ENCODE measurements at regions not wholly inside any gene's neighbourhood (a gene's known extent, or its start where the extent isn't known, plus 50 kb on each side); places are given as distances from the start of the nearest gene placed in this dataset.
"Not testable (repeated sequence)": the region's sequence is repeated elsewhere in the genome, so short reads cannot be mapped to it uniquely, and the experiment has no call there.

DNA sequence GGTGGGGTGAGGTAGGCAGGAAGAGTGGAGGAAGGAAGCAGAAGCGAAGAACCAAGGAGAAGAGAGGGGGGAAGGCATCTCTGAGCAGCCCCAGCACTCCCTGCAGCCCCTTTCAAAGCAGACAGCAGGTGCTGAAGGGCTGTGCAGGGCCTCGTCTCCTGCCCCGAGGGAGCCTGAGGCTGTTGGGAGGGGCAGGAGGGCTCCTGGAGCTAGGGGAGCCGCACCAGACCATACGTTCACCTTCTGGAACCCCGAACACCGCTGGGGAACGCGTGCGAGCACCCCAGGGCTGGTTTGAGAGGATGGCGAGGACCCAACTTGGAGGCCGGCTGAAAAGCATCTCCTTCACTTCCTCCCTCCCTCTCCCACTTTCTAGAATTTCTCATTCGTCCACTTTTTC, 259.8 kb downstream of the FAM43A start:
- no peak for DNase-seq (ENCODE audit: low read depth in 2 of 2)

DNA sequence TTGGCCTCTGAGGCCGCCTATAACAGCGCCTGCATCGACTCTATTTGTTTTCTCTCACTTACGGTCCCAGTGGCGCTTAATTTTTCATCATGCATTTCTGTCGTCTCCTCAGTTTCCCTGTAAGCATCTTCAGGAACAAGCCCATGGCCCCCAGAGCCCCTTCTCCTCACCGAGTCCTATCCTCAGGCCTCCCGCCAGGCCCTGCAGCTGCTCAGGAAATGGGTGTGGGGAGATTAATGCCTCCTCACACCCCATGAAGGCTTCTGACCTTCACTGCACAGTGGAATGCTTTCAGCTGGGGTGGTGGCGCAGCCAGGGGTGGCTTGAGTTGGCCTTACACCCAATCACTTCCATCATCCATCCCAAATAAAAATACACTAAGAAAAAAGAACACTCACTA, 260.4 kb downstream of the FAM43A start:
- DNase-seq (ENCODE audit: low read depth in 2 of 2): no peak

DNA sequence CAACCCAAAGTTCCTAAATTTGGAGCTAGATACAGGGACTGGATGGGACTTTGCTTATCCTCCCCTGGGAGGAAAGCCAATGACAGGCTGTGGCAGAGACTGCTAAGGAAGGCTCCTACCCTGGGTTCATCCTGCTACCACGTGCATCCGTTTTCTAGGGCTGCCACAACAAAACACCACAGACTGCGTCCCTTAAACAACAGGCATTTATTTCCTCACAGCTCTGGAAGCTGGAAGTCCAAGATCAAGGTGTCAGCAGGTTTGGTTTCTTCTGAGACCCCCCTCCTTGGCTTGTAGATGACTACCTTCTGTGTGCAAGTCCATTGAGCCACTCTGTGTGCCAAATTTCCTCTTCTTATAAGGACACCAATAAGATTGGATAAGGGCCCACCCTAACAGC, 263.9 kb downstream of the FAM43A start:
- DNase-seq (ENCODE audit: low read depth in 2 of 2): no peak

DNA sequence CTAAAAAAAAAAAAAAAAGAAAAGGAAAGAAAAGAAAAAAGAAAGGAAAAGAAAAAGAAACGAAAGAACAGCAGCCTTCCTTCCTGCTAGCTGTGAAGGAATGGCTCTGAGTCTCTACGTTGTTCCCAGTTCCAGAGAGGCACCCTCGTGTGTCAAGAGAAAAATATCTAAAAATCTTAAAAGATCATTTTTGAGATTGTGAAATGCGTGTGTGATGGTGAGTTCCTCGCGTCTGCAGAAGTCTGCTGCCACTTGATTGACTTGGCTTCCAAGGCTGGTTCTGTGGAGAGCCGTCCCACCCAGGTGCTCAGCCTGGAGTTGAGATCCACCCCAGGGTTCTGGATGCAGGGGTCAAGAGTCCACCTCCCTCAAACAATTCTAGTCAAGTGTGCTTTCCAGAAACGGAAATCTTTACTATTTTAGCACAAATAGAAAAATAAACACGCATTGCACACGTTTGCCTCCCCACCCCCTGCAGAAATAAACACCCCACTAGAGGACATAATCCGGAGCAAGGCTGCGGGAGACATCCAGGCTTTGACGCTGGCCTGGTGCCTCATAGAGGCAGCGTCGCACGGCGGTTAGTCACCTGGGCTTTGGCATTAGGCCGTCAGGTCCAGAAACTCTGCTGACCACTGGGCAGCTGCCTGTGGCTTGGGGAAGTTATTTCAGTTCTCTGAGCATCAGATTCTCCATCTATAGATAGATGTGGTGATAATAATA, 265.4 kb downstream of the FAM43A start:
- no peak for DNase-seq (ENCODE audit: low read depth in 2 of 2)

DNA sequence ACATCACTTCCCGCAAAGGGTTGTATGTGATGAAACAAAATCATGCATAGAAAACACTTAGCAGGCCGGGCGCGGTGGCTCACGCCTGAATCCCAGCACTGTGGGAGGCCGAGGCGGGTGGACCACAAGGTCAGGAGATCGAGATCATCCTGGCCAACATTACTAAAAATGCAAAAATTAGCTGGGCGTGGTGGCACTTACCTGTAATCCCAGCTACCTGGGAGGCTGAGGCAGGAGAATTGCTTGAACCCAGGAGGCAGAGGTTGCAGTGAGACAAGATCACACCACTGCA, 265.9 kb downstream of the FAM43A start:
- not testable (repeated sequence) for DNase-seq (ENCODE audit: low read depth in 2 of 2)

DNA sequence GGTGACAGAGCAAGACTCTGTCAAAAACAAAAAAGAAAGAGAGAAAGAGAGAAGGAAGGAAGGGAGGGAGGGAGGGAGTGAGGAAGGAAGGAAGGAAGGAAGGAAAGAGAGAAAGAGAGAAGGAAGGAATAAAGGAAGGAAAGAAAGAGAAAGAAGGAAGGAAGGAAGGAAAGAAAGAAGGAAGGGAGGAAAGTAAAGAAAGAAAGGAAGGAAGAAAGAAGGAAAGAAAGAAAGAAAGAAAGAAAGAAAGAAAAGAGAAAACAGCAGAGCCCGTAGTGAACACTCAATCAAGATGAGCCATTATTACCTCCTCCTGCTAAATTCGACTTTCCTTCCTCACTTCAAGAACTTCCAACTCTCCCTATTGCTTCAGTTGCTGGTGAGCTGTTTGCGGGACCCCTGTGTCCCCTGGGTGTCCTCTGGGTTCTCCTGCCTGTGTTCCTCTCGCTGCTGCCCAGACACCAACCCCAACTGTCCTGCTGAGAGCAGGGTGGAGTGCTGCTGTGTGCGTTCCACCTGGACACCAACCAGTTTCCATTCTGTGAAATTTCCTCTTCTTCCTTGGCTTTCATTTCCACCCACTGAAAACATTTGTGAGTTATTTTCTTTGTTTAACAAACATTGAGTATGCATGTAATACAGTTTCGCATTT, 266.4 kb downstream of the FAM43A start:
- DNase-seq (ENCODE audit: low read depth in 2 of 2): no peak

DNA sequence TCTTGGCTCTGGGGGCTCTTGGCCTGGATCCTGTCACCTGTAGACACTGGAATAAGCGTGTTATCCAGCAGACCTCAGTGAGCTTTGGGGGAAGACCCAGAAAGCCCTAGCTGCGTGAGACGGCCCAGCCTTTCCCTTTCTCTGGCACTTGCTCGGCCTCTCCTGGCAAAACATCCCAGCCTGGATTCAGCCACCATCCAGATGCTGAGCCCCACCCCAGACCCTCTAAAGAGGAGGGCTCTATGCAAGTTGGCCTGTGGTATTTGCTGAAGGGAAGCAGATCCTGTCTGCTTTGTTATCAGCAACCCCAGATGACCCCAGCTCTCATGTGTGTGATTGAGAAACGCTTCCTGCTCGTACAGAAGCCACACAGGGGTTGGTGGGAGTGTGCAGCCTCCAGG, 267.2 kb downstream of the FAM43A start:
- no peak for DNase-seq (ENCODE audit: low read depth in 2 of 2)

DNA sequence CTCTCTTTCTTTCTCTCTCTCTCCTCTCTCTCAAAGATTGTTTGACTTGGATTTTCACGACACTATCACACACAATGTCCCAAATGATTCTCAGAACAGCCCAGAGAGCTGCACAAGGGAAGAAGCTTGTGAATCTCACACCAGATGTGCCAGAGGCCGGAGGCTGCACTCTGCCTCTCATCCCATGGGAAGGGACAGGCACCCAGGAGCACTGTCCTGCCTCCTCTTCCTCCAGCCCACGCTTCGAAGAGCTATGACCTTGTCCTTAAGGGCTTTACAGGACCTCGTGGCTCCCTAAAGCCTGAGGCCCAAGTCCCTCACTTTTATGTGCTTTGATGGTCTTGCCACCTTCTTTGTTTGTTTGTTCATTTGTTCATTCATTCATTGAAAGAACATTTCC, 267.6 kb downstream of the FAM43A start:
- no peak for DNase-seq (ENCODE audit: low read depth in 2 of 2)

DNA sequence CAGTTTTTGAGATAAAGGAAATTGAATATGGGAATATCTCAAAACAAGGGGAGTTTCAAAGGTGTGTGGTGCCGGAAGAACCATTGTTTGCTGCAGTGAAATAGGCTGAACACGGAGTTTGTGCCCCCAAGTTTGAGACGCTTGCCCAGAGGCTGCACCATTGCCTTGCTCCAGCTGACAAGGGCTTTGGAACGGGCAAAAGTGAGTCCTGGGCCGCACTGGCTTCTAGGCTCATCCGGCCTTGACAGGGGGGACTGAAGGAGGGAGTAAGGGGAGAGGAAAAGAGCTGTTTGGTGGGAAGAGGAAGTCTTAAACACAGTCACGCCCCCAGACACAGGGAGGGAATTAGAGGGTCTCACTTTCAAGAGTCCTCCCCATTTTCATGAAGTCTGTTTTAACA, 269.9 kb downstream of the FAM43A start:
- no peak for DNase-seq (ENCODE audit: low read depth in 2 of 2)

DNA sequence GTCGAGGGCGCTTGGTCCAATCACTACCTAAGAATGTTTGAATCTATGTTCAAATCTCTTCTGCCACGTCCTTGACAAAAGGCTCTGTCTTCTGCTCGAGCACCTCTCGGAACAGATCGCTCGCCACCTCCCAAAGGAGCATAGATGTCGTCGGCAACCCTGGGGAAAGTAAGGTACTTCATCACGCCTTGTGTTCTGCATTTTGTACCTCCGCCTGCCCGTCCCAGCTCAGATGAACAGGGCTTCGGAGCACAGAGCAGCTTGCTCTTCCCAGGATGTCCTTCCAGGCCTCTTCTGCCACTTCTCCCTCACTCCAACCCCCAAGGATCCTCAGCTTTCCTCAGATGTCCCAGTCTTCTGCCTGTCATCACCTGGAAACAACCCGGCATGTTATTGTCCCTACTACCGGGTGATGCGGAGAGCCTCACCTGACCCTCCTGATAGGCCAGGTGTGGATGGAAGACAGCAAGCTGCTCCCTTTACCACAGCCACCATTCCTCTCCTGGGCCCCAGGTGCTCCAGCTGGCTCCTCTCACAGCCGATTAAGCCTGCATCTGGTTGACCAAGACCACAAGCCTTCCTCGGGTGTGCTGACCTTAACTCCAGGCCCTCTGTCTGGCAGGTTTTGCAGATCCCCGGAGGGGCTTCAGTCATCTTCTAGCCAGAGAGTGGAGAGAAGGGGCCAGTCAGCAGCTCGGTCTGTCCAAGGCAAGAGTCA, 270.5 kb downstream of the FAM43A start:
- no peak for DNase-seq (ENCODE audit: low read depth in 2 of 2)

DNA sequence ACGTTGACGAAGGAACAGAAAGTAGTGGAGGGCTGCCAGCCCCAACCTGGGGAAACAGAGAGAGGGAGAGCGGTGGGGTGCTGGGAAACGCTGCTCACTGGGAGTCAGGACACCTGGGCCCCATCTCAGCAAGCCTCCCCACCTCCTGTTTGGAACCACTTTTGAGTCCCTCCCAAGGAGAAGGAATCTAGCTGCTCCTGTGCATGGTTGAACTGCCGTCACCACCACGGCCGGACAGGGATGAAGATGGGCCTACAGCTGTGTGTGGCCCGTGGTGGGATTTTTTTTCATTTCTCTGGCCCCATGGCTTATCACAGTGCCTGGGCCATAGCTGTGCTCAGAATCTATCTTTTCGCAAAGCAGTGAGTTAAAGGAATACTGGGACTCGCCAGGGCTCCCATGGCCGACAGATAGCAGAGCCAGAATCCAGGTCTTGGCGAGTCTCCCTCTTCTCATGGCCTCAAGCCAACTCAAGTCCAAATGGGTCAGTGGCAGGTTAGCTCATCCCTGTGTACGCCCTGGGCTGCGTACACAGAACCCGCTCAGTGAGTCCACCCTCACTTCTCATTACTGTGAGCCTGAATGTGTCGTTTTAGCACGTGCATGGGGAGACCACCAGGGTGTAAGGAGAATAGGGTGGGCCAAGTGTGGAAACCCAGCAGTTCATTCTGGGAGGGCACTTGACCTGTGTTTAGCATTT, 271.2 kb downstream of the FAM43A start:
- DNase-seq (ENCODE audit: low read depth in 2 of 2): no peak

DNA sequence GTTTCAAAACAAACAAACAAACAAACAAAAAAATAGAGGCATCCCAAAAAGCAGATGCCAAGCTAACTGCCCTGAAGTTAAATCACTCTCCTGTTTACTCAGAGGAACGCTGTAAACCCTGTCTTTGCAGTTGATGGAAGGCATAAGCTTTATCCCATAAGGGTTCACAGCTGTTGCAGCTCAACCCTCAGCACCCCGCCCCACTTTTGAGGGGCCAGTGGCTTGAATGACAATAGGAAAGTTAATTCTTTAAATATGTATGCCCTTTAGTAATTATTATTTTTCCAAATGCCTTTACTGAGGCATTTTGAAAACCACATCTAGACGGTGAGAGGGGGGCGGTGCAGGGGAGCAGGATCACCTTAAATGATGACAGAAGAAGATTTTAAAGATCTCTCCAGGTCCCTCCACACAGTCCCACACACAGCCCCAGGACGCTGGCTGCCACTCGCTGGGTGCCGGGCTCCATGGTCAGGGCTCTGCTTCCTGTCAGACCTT, 272.1 kb downstream of the FAM43A start:
- DNase-seq (ENCODE audit: low read depth in 2 of 2): no peak

DNA sequence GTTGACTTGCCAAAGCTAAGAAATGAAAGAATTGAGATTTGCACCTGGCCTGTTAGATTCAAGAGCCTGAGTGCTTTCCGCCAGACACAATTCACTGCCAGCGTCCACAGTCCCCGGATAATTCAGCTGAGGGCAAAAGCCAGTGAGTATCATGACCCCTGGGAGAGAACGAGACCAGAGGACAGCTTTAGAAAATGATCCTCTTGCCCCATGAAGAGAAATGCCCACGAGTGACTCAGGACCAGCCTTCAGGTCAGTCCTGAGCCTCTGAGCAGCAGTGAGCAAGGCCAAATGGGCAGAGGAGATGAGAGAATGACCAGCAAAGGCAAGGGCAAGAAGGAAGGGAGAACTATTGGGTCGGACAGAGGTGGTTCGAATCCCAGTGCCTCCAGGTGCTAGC, 273.5 kb downstream of the FAM43A start:
- no peak for DNase-seq (ENCODE audit: low read depth in 2 of 2)

DNA sequence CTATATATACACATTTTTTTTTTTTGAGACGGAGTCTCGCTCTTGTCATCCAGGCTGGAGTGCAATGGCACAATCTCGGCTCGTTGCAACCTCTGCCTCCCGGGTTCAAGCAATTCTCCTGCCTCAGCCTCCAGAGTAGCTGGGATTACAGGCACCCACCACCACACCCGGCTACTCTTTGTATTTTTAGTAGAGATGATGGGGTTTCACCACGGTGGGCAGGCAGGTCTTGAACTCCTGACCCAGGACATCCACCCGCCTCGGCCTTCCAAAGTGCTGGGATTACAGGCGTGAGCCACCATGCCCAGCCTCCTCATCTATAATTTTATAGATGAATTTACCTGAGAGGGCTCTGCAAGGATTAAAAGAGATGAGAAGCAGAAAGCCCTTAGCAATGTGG, 274.0 kb downstream of the FAM43A start:
- not testable (repeated sequence) for DNase-seq (ENCODE audit: low read depth in 2 of 2)

DNA sequence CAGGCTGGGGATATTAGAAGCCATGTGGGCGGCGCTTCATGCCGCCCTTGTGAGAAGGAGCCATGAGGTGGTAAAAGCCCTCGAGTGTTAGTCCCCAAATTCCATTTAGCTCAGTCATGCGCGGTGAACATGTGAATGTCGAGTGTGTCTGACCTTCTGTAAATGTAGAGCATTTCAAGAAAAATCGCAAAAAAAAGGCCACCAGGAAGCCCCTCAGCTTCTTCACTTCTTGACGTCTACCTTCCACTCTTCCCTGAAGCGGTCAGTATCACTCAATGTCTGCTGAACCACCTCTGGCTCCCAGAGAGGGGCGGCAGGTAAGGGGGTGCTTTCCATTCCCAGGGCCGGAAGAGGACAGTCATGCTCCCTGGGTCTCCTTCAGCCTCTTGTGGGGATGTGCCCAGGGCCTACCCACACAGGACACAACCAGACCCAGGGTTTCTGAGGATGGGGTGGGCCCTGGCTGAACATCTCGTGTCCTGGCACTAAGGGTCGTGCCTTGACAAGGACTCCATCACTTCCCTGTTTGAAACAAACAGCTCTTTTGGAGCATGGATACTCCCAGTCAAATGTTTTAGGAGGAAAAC, 274.9 kb downstream of the FAM43A start:
- DNase-seq (ENCODE audit: low read depth in 2 of 2): no peak

DNA sequence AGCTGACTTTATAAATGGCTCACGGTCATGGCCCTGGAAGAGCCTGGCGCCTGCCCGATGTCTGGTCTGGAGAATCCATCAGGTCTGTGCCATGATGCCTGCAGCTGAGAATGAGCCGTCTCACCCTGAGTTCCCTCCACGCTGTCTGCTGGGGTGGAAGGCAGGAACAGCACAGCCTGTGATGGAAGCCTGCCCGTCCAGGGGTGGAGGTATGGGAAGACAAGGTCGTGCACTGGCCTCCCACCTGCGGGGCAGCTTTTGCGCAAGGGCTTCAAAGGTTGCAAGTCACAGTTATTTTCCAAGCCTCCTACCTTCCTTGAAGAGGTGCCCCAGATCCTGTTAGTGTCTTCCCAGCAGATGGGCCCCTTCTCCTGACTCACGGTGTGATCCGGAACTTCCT, 275.5 kb downstream of the FAM43A start:
- no peak for DNase-seq (ENCODE audit: low read depth in 2 of 2)

DNA sequence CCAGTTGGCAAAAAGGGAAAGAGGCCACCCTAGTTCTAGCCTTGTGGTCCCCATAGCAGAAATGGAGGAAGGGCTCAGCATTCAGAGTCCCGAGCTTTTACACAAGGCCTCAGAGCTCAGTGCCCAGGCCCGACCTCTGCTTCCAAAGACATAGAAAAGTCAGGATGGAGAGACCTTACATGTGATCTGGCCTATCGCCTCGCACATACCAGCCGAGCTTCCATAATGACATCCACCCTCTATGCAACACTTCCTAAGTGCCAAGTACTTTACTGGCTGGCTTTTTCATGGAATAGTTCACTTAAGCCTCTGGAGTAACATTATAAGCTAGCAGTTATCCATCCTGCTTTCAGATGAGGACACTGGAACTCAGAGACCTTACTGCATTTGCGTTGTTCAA, 275.9 kb downstream of the FAM43A start:
- no peak for DNase-seq (ENCODE audit: low read depth in 2 of 2)

DNA sequence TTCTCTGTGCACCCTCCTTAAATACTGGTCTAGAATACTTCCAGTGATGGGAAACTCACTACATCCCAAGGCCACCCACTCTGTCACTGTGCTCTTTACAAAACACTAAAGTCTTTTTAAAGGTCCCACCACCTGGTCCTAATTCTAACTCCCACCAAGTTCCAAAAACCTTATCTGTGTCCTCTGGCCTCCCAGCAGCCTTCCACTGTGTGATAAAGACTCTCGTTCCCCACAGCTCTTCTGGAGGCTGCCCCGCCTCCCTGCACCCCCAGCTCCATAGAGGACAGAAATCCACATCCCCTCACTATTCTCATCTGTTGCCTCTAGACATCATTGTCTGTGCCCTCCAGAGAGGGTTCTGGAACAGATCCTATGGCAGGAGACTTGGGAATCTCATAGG, 276.4 kb downstream of the FAM43A start:
- no peak for DNase-seq (ENCODE audit: low read depth in 2 of 2)

DNA sequence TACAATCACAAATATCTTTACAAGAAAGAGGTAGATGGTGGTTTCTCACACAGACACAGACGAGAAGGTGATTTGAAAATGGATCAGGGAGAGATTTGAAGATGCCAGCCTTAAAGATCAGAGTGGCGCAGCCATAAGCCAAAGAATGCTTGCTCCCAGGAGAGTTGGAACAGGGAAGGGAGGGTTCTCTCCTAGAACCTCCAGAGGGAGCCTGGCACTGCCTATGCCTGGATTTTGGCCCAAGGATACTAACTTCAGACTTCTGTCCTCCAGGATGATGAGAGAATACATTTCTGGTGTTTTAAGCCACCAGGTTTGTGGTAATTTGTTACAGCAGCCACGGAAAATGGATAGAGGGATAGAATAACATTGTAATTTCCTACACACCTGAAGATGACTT, 279.1 kb downstream of the FAM43A start:
- DNase-seq (ENCODE audit: low read depth in 2 of 2): no peak

DNA sequence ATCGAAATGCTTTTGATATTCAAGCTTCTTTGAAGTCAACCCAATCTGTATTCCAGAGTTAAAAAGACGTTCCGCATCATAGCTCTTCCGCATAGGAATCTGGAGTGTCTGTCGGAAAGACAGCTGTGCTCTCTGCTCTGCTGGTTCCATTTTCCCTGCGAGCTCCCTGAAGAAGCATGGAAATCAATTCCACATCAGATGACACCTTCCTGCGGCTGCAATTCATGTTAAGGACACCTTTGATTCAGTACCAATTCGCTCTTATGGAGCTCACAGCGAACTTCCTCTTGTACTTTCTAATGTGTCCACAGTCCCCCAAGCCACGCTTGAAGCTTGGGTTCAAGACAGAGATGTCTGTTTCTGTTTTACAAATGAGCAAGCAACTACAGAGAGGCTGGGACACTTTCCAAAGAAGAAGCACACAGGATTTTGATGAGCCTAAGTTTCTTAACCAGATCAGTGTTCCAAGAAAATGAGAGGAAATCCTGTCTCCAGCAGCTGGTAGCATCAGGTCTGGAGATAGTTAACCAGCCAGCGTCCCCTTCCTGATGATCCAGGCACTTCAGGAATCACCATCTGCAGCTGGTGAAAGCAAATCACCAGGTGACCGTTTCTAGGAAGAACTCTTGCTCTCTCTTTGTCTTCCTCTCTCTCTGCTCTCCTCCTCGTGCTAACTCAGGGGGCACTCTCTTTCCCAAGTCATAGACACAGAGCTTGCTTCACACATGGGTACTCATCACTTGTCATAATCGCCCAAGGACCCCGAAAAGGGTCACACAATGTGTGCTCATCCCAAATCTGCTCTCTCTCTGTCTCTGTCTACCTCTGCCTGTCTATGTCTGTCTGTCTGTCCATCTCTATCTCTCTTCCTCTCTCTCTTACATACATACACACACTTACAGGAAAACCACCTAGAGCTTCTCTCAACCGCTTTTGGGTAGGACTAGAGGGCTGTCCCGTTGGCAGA, 281.8 kb downstream of the FAM43A start:
- no peak for DNase-seq (ENCODE audit: low read depth in 2 of 2)

DNA sequence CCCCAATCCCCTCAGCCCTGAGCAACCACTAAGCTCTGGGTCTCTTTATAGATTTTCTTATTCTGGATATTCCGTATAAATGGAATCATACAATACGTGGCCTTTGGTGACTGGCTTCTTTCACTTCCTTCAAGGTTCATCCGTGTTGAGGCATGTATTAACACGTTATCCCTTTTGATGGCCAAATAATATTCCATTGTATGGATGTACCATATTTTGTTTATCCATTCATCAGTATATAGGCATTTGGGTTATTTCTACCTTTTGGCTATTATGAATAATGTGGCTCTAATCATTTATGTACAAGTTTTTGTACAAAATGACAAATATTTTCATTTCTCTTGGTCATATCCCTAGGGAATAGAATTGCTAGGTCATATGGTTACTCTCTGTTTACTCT, 284.4 kb downstream of the FAM43A start:
- DNase-seq (ENCODE audit: low read depth in 2 of 2): no peak

All from stimulated activated CD8-positive, alpha-beta memory T cell treated with anti-CD3 and anti-CD28 coated beads, Interleukin-7, amount 100 ng/mL, for 1 hour (primary cell).